GM12872 (cell line): ENCODE measurements at regions not wholly inside any gene's neighbourhood (a gene's known extent, or its start where the extent isn't known, plus 50 kb on each side); places are given as distances from the start of the nearest gene placed in this dataset.

Experiments used
- CTCF ChIP-seq: IDR thresholded peaks from 3 replicates; pipeline ENCODE4 v1.5.1; 2011; ENCODE audit warnings: low read depth, mild to moderate bottlenecking, low read length, moderate library complexity; ENCODE audit not compliant: insufficient read depth

GRCh38 chr17:77386502-77387192 is 245.9 kb downstream of the SEC14L1 start:
- no peak for TF ChIP-seq CTCF

- TF ChIP-seq CTCF: no peak
Observed at GRCh38 chr17:77387891-77388290, 247.1 kb downstream of the SEC14L1 start.

- no peak for TF ChIP-seq CTCF
Observed at GRCh38 chr17:77388384-77389306, 247.9 kb downstream of the SEC14L1 start.

GRCh38 chr17:77390870-77391269 is 250.1 kb downstream of the SEC14L1 start:
- no peak for TF ChIP-seq CTCF

- no peak for TF ChIP-seq CTCF
Observed at GRCh38 chr17:77391668-77392375, 251.1 kb downstream of the SEC14L1 start.

- no peak for TF ChIP-seq CTCF
Observed at GRCh38 chr17:77392376-77393273, 251.9 kb downstream of the SEC14L1 start.
